Testis (tissue), 2 donors: ENCODE measurements at regions not wholly inside any gene's neighbourhood (a gene's known extent, or its start where the extent isn't known, plus 50 kb on each side); places are given as distances from the start of the nearest gene placed in this dataset.

Source experiments
- DNase-seq: peaks from one replicate; pipeline ENCODE4 v3.0.0-alpha.2; 2019
- H3K27ac ChIP-seq, 2 donors: fragments of 200-600 bp; sonication (generic); one replicate each; pipeline ENCODE4 v1.5.1; 2019
- H3K27me3 ChIP-seq: fragments of 200-600 bp; sonication (generic); one replicate; pipeline ENCODE4 v1.5.1; 2019
- H3K36me3 ChIP-seq: fragments of 200-600 bp; sonication (generic); one replicate; pipeline ENCODE4 v1.5.1; 2017; ENCODE audit warnings: low read depth; ENCODE audit errors: missing control alignments
- H3K4me1 ChIP-seq: fragments of 200-600 bp; sonication (generic); one replicate; pipeline ENCODE4 v1.5.1; 2019
- H3K4me3 ChIP-seq, 2 donors: fragments of 200-600 bp; sonication (generic); one replicate each; pipeline ENCODE4 v1.5.1; 2017 to 2019
- H3K9me3 ChIP-seq: fragments of 200-600 bp; sonication (generic); one replicate; pipeline ENCODE4 v1.5.1; 2017
- CTCF ChIP-seq, 3 experiments: fragments of 450-650 bp in 2 of 3; fragments of 200-600 bp in 1 of 3; sonication (generic) in 1 of 3; IDR thresholded peaks; one replicate each; pipeline ENCODE4 v1.5.1; 2016 to 2019; ENCODE audit warnings: antibody characterized with exemption in 3 of 3, mild to moderate bottlenecking in 2 of 3, moderate library complexity in 1 of 3
- POLR2A ChIP-seq: fragments of 450-650 bp; IDR thresholded peaks from one replicate; pipeline ENCODE4 v1.6.1; 2017; ENCODE audit warnings: antibody characterized with exemption, mild to moderate bottlenecking, moderate library complexity
- WGBS, 2 donors: methylation state at CpG; one replicate each; pipeline ENCODE4 v1.1.5; 2018; 5-methylcytosine and 5-hydroxymethylcytosine counted together
- intact Hi-C: fragments of 100-400 bp; cut with DNase I; formaldehyde crosslinking; loops from one replicate; pipeline ENCODE4 v1.15.1; 2023; ENCODE audit warnings: low total_unique reads

- no peak overlapping the region for H3K27ac ChIP-seq
- H3K27me3 ChIP-seq = no peaks in the 10 kb centered on the region
- no peaks in the 10 kb centered on the region for H3K9me3 ChIP-seq
- H3K36me3 ChIP-seq = no peaks in the 10 kb centered on the region
- H3K4me1 ChIP-seq = no peaks in the 10 kb centered on the region
- DNase-seq = no peak
- intact Hi-C loops = no loop called here
- H3K4me3 ChIP-seq = no peak overlapping the region
- 93 to 96% methylated on average over 3 of the region's 3 CpGs for WGBS, 2 donors
- no peak for TF ChIP-seq CTCF (IDR thresholded peaks at IDR 0.05)
- TF ChIP-seq POLR2A = no peak
These were observed 440.4 kb upstream of the CDH20 start for GRCh38 chr18:60892855-60893254.

GRCh38 chr18:60893355-60894097 is 439.7 kb upstream of the CDH20 start:
- no peak overlapping the region for H3K4me3 ChIP-seq
- H3K27me3 ChIP-seq = no peaks in the 10 kb centered on the region
- TF ChIP-seq POLR2A = no peak
- no peak for TF ChIP-seq CTCF (IDR thresholded peaks at IDR 0.05)
- H3K9me3 ChIP-seq = no peaks in the 10 kb centered on the region
- 85% methylated on average over 6 of the region's 6 CpGs for WGBS, 2 donors
- no peaks in the 10 kb centered on the region for H3K4me1 ChIP-seq
- DNase-seq = no peak
- H3K27ac ChIP-seq = no peak overlapping the region
- no peaks in the 10 kb centered on the region for H3K36me3 ChIP-seq
- intact Hi-C loops = no loop called here

- H3K4me1 ChIP-seq = no peaks in the 10 kb centered on the region
- no peaks in the 10 kb centered on the region for H3K27me3 ChIP-seq
- no peaks in the 10 kb centered on the region for H3K36me3 ChIP-seq
- intact Hi-C loops = no loop called here
- H3K27ac ChIP-seq = no peak overlapping the region
- H3K9me3 ChIP-seq = no peaks in the 10 kb centered on the region
- no peak for DNase-seq
- 87 to 90% methylated on average over 8 of the region's 8 CpGs for WGBS, 2 donors
- TF ChIP-seq POLR2A (no peak), CTCF (IDR thresholded peaks at IDR 0.05) (no peak)
- no peak overlapping the region for H3K4me3 ChIP-seq
These were observed 438.8 kb upstream of the CDH20 start for GRCh38 chr18:60894254-60894945.

- no peak for TF ChIP-seq POLR2A
- no peak for TF ChIP-seq CTCF (IDR thresholded peaks at IDR 0.05)
- H3K27me3 ChIP-seq = no peaks in the 10 kb centered on the region
- WGBS, 2 donors = 86 to 91% methylated on average over 3 of the region's 3 CpGs
- no peak for DNase-seq
- intact Hi-C loops = no loop called here
- H3K4me1 ChIP-seq = no peaks in the 10 kb centered on the region
- no peak overlapping the region for H3K27ac ChIP-seq
- no peaks in the 10 kb centered on the region for H3K9me3 ChIP-seq
- H3K4me3 ChIP-seq = no peak overlapping the region
- H3K36me3 ChIP-seq = no peaks in the 10 kb centered on the region
These were observed 438.0 kb upstream of the CDH20 start for GRCh38 chr18:60895181-60895580.
